ENCODE measurements at regions not wholly inside any gene's neighbourhood (a gene's known extent, or its start where the extent isn't known, plus 50 kb on each side); places are given as distances from the start of the nearest gene placed in this dataset.
A peak's percentile ranks its signal among the peaks of the same experiment; 100 is the strongest.
"Not testable (repeated sequence)": the region's sequence is repeated elsewhere in the genome, so short reads cannot be mapped to it uniquely, and the experiment has no call there.

GRCh38 chr16:33976521-33976920 lies 517.1 kb downstream of the TP53TG3F start:
- H3K9me3 ChIP-seq; H3K36me3 ChIP-seq; intact Hi-C loops (cut with DNase I); DNase-seq (ENCODE audit: extremely low spot score); H3K27ac ChIP-seq (replicated peaks in 1 of 4); H3K27me3 ChIP-seq; H3K4me1 ChIP-seq; H3K4me3 ChIP-seq: not testable (repeated sequence)
- WGBS = 53% methylated on average over 8 of the region's 25 CpGs

- H3K4me3 ChIP-seq; H3K27me3 ChIP-seq; H3K9me3 ChIP-seq; H3K36me3 ChIP-seq; H3K4me1 ChIP-seq; DNase-seq (ENCODE audit: extremely low spot score); intact Hi-C loops (cut with DNase I); H3K27ac ChIP-seq (replicated peaks in 1 of 4): not testable (repeated sequence)
- no CpG with 5 or more reads among the region's 6 CpGs for WGBS
Observed at GRCh38 chr16:33978784-33979183, 519.4 kb downstream of the TP53TG3F start.

- H3K36me3 ChIP-seq; H3K9me3 ChIP-seq; H3K27me3 ChIP-seq; intact Hi-C loops (cut with DNase I); DNase-seq (ENCODE audit: extremely low spot score); H3K4me1 ChIP-seq; H3K4me3 ChIP-seq; H3K27ac ChIP-seq (replicated peaks in 1 of 4): not testable (repeated sequence)
- WGBS = no CpG with 5 or more reads among the region's 3 CpGs
Observed at GRCh38 chr16:33979613-33980012, 520.2 kb downstream of the TP53TG3F start.

- intact Hi-C loops (cut with DNase I); H3K36me3 ChIP-seq; DNase-seq (ENCODE audit: extremely low spot score); H3K27ac ChIP-seq (replicated peaks in 1 of 4); H3K4me1 ChIP-seq; H3K9me3 ChIP-seq; H3K4me3 ChIP-seq; H3K27me3 ChIP-seq: not testable (repeated sequence)
- WGBS = no CpG with 5 or more reads among the region's 8 CpGs
Observed at GRCh38 chr16:33980736-33981135, 521.3 kb downstream of the TP53TG3F start.

GRCh38 chr16:33984428-33984827 lies 525.0 kb downstream of the TP53TG3F start:
- intact Hi-C loops (cut with DNase I); H3K4me3 ChIP-seq; H3K4me1 ChIP-seq; H3K27ac ChIP-seq (replicated peaks in 1 of 4); H3K9me3 ChIP-seq; H3K27me3 ChIP-seq; DNase-seq (ENCODE audit: extremely low spot score); H3K36me3 ChIP-seq: not testable (repeated sequence)
- no CpG with 5 or more reads among the region's 5 CpGs for WGBS

GRCh38 chr16:33986521-33986920 lies 527.1 kb downstream of the TP53TG3F start:
- H3K9me3 ChIP-seq; intact Hi-C loops (cut with DNase I); DNase-seq (ENCODE audit: extremely low spot score); H3K4me1 ChIP-seq; H3K4me3 ChIP-seq; H3K36me3 ChIP-seq; H3K27ac ChIP-seq (replicated peaks in 1 of 4); H3K27me3 ChIP-seq: not testable (repeated sequence)
- no CpG with 5 or more reads among the region's 8 CpGs for WGBS

GRCh38 chr16:33987348-33987963 lies 528.0 kb downstream of the TP53TG3F start:
- H3K36me3 ChIP-seq; H3K9me3 ChIP-seq; H3K4me1 ChIP-seq; intact Hi-C loops (cut with DNase I); DNase-seq (ENCODE audit: extremely low spot score); H3K27me3 ChIP-seq; H3K4me3 ChIP-seq; H3K27ac ChIP-seq (replicated peaks in 1 of 4): not testable (repeated sequence)
- no CpG with 5 or more reads among the region's 13 CpGs for WGBS

- H3K4me1 ChIP-seq; DNase-seq (ENCODE audit: extremely low spot score); H3K4me3 ChIP-seq; H3K27ac ChIP-seq (replicated peaks in 1 of 4); intact Hi-C loops (cut with DNase I); H3K36me3 ChIP-seq; H3K9me3 ChIP-seq; H3K27me3 ChIP-seq: not testable (repeated sequence)
- no CpG with 5 or more reads among the region's 8 CpGs for WGBS
Observed at GRCh38 chr16:33988012-33988411, 528.6 kb downstream of the TP53TG3F start.

GRCh38 chr16:33990488-33990887 lies 531.1 kb downstream of the TP53TG3F start:
- H3K9me3 ChIP-seq; H3K27me3 ChIP-seq; DNase-seq (ENCODE audit: extremely low spot score); H3K4me1 ChIP-seq; H3K36me3 ChIP-seq; H3K27ac ChIP-seq (replicated peaks in 1 of 4); intact Hi-C loops (cut with DNase I); H3K4me3 ChIP-seq: not testable (repeated sequence)
- WGBS = no CpG with 5 or more reads among the region's 18 CpGs

GRCh38 chr16:33992513-33993177 lies 533.2 kb downstream of the TP53TG3F start:
- H3K9me3 ChIP-seq; H3K4me1 ChIP-seq; H3K27ac ChIP-seq (replicated peaks in 1 of 4); H3K4me3 ChIP-seq; DNase-seq (ENCODE audit: extremely low spot score); H3K36me3 ChIP-seq; H3K27me3 ChIP-seq; intact Hi-C loops (cut with DNase I): not testable (repeated sequence)
- WGBS = 60% methylated on average over 3 of the region's 11 CpGs

GRCh38 chr16:33994207-33994606 lies 534.8 kb downstream of the TP53TG3F start:
- H3K27ac ChIP-seq (replicated peaks in 1 of 4); DNase-seq (ENCODE audit: extremely low spot score); intact Hi-C loops (cut with DNase I); H3K4me3 ChIP-seq; H3K27me3 ChIP-seq; H3K9me3 ChIP-seq; H3K4me1 ChIP-seq; H3K36me3 ChIP-seq: not testable (repeated sequence)
- WGBS = 61% methylated on average over 7 of the region's 12 CpGs

- intact Hi-C loops (cut with DNase I); H3K4me3 ChIP-seq; DNase-seq (ENCODE audit: extremely low spot score): not testable (repeated sequence)
Observed at GRCh38 chr16:33995821-33996372, 536.5 kb downstream of the TP53TG3F start.

GRCh38 chr16:34001184-34001583 lies 541.8 kb downstream of the TP53TG3F start:
- H3K4me1 ChIP-seq; H3K4me3 ChIP-seq; H3K27ac ChIP-seq (replicated peaks in 1 of 4); intact Hi-C loops (cut with DNase I); H3K27me3 ChIP-seq; H3K9me3 ChIP-seq; H3K36me3 ChIP-seq: not testable (repeated sequence)
- DNase-seq (ENCODE audit: extremely low spot score) = peak; percentile 7
- WGBS = no CpG with 5 or more reads among the region's 4 CpGs

More at GRCh38 chr16:33995821-33996372, 536.5 kb downstream of the TP53TG3F start:
- H3K36me3 ChIP-seq; H3K4me1 ChIP-seq; H3K27me3 ChIP-seq; H3K27ac ChIP-seq (replicated peaks in 1 of 4); H3K9me3 ChIP-seq: not testable (repeated sequence)
- 84% methylated on average over 7 of the region's 9 CpGs for WGBS
